22Rv1 (cell line): ENCODE measurements at regions not wholly inside any gene's neighbourhood (a gene's known extent, or its start where the extent isn't known, plus 50 kb on each side); places are given as distances from the start of the nearest gene placed in this dataset.

Source experiments
- ZFX ChIP-seq: fragments of 450-650 bp; IDR thresholded peaks from 2 replicates; pipeline ENCODE4 v1.6.1; 2017; ENCODE audit warnings: antibody characterized with exemption, borderline replicate concordance
- TF ChIP-seq, protein P1 (sequence below): fragments of 450-650 bp; IDR thresholded peaks from 2 replicates; pipeline ENCODE4 v1.5.1; 2017; ENCODE audit warnings: mild to moderate bottlenecking

DNA sequence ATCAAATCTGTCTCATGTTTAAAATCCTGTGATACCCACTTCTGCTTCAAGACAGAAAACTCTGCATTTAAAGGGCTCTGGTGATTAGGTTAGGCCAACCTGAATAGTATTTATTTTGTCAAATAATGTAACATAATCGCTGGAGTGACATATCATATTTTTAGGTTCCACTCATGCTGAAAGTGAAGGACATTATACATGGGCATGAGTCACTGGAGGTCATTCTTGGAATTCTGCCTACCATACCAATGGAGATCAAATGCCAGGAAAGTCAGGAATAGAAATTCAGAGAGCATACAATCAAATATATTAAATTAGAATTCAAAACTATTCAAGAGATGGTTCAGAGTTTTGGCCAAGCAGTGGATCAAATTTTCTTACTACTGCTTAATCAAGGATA, 97.1 kb upstream of the PRSS3 start:
- TF ChIP-seq, protein P1, sequence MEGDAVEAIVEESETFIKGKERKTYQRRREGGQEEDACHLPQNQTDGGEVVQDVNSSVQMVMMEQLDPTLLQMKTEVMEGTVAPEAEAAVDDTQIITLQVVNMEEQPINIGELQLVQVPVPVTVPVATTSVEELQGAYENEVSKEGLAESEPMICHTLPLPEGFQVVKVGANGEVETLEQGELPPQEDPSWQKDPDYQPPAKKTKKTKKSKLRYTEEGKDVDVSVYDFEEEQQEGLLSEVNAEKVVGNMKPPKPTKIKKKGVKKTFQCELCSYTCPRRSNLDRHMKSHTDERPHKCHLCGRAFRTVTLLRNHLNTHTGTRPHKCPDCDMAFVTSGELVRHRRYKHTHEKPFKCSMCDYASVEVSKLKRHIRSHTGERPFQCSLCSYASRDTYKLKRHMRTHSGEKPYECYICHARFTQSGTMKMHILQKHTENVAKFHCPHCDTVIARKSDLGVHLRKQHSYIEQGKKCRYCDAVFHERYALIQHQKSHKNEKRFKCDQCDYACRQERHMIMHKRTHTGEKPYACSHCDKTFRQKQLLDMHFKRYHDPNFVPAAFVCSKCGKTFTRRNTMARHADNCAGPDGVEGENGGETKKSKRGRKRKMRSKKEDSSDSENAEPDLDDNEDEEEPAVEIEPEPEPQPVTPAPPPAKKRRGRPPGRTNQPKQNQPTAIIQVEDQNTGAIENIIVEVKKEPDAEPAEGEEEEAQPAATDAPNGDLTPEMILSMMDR: no peak
- no peak for TF ChIP-seq ZFX
